Panc1 (cell line): ENCODE measurements at regions not wholly inside any gene's neighbourhood (a gene's known extent, or its start where the extent isn't known, plus 50 kb on each side); places are given as distances from the start of the nearest gene placed in this dataset.

Experiments used
- POLR2AphosphoS5 ChIP-seq: IDR thresholded peaks from 2 replicates; pipeline ENCODE4 v1.6.1; 2012; ENCODE audit warnings: mild to moderate bottlenecking, low read depth, low read length, moderate library complexity
- TCF7L2 ChIP-seq: IDR thresholded peaks from 2 replicates; pipeline ENCODE4 v1.6.1; 2011; ENCODE audit warnings: mild to moderate bottlenecking, low read depth, low read length, inconsistent platforms
- TF ChIP-seq, protein P1 (sequence below): fragments of 450-650 bp; IDR thresholded peaks from 2 replicates; pipeline ENCODE4 v1.5.1; 2017; ENCODE audit warnings: mild to moderate bottlenecking

DNA sequence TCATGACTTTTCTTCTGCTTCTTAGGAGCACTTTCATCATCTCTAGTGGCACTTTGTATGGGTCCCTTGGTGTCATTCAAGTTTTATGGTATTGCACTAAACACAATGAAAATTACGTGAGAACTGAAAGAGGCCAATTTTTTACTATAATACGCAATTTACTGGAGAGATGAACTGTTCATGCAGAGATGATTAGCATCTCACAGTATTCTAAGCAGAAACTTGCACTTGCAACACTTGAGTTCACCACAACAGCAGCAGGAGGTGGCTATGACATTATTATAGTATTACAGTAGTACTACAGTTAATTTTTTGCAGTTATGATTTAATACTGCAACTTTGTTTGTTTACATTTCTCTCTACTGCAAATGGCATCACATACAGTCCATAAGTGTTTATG lies 793.1 kb upstream of the CRIM1 start:
- TF ChIP-seq, protein P1, sequence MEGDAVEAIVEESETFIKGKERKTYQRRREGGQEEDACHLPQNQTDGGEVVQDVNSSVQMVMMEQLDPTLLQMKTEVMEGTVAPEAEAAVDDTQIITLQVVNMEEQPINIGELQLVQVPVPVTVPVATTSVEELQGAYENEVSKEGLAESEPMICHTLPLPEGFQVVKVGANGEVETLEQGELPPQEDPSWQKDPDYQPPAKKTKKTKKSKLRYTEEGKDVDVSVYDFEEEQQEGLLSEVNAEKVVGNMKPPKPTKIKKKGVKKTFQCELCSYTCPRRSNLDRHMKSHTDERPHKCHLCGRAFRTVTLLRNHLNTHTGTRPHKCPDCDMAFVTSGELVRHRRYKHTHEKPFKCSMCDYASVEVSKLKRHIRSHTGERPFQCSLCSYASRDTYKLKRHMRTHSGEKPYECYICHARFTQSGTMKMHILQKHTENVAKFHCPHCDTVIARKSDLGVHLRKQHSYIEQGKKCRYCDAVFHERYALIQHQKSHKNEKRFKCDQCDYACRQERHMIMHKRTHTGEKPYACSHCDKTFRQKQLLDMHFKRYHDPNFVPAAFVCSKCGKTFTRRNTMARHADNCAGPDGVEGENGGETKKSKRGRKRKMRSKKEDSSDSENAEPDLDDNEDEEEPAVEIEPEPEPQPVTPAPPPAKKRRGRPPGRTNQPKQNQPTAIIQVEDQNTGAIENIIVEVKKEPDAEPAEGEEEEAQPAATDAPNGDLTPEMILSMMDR: no peak
- no peak for TF ChIP-seq POLR2AphosphoS5
- TF ChIP-seq TCF7L2: no peak
